HepG2 (cell line): ENCODE measurements at regions not wholly inside any gene's neighbourhood (a gene's known extent, or its start where the extent isn't known, plus 50 kb on each side); places are given as distances from the start of the nearest gene placed in this dataset.

Experiments used
- AKAP8 ChIP-seq: sonication (generic); formaldehyde crosslinking; IDR thresholded peaks from 2 replicates; pipeline ENCODE4 v1.5.1; 2020; ENCODE audit warnings: mild to moderate bottlenecking, missing genetic modification reagents
- ERF ChIP-seq: IDR thresholded peaks from 2 replicates; pipeline ENCODE4 v1.6.1; 2018; ENCODE audit warnings: missing biosample characterization, missing genetic modification reagents
- MYNN ChIP-seq: sonication (generic); formaldehyde crosslinking; IDR thresholded peaks from 2 replicates; pipeline ENCODE4 v1.4.0; 2020; ENCODE audit warnings: mild to moderate bottlenecking, low read depth, missing genetic modification reagents
- NFYC ChIP-seq: IDR thresholded peaks from 2 replicates; pipeline ENCODE4 v1.6.1; 2016; ENCODE audit warnings: missing genetic modification reagents, missing compliant biosample characterization
- RBM39 ChIP-seq: fragments of 200-400 bp; formaldehyde crosslinking; IDR thresholded peaks from one replicate; pipeline ENCODE4 v1.6.1; 2018; ENCODE audit warnings: antibody characterized with exemption, mild to moderate bottlenecking, low read depth, low read length; ENCODE audit not compliant: poor library complexity, severe bottlenecking
- SALL2 ChIP-seq: sonication (generic); formaldehyde crosslinking; IDR thresholded peaks from 2 replicates; pipeline ENCODE4 v1.8.1; 2023; ENCODE audit warnings: mild to moderate bottlenecking, missing genetic modification reagents, inconsistent platforms
- SMAD9 ChIP-seq: sonication (generic); formaldehyde crosslinking; IDR thresholded peaks from 2 replicates; pipeline ENCODE4 v1.5.1; 2020; ENCODE audit warnings: mild to moderate bottlenecking, missing genetic modification reagents
- ZNF143 ChIP-seq: sonication (generic); formaldehyde crosslinking; IDR thresholded peaks from 2 replicates; pipeline ENCODE4 v1.4.0; 2020; ENCODE audit warnings: missing genetic modification reagents
- ZNF318 ChIP-seq: sonication (generic); formaldehyde crosslinking; IDR thresholded peaks from 2 replicates; pipeline ENCODE4 v1.4.0; 2020; ENCODE audit warnings: mild to moderate bottlenecking, missing genetic modification reagents
- ZNF33A ChIP-seq: sonication (generic); formaldehyde crosslinking; IDR thresholded peaks from 2 replicates; pipeline ENCODE4 v1.5.1; 2020; ENCODE audit warnings: missing genetic modification reagents, mild to moderate bottlenecking, moderate library complexity, borderline replicate concordance
- ZNF564 ChIP-seq: sonication (generic); formaldehyde crosslinking; IDR thresholded peaks from 2 replicates; pipeline ENCODE4 v1.8.1; 2023; ENCODE audit warnings: mild to moderate bottlenecking, missing genetic modification reagents
- TF ChIP-seq, protein P1 (sequence below): sonication (generic); formaldehyde crosslinking; IDR thresholded peaks from 2 replicates; pipeline ENCODE4 v1.8.0; 2022; ENCODE audit warnings: missing genetic modification reagents, mild to moderate bottlenecking, moderate library complexity, borderline replicate concordance
- TF ChIP-seq, protein P2 (sequence below): sonication (generic); formaldehyde crosslinking; IDR thresholded peaks from 2 replicates; pipeline ENCODE4 v1.4.0; 2020; ENCODE audit warnings: missing genetic modification reagents, borderline replicate concordance
- TF ChIP-seq, protein P3 (sequence below): sonication (generic); formaldehyde crosslinking; IDR thresholded peaks from 2 replicates; pipeline ENCODE4 v1.8.0; 2022; ENCODE audit warnings: mild to moderate bottlenecking, missing genetic modification reagents, moderate library complexity

DNA sequence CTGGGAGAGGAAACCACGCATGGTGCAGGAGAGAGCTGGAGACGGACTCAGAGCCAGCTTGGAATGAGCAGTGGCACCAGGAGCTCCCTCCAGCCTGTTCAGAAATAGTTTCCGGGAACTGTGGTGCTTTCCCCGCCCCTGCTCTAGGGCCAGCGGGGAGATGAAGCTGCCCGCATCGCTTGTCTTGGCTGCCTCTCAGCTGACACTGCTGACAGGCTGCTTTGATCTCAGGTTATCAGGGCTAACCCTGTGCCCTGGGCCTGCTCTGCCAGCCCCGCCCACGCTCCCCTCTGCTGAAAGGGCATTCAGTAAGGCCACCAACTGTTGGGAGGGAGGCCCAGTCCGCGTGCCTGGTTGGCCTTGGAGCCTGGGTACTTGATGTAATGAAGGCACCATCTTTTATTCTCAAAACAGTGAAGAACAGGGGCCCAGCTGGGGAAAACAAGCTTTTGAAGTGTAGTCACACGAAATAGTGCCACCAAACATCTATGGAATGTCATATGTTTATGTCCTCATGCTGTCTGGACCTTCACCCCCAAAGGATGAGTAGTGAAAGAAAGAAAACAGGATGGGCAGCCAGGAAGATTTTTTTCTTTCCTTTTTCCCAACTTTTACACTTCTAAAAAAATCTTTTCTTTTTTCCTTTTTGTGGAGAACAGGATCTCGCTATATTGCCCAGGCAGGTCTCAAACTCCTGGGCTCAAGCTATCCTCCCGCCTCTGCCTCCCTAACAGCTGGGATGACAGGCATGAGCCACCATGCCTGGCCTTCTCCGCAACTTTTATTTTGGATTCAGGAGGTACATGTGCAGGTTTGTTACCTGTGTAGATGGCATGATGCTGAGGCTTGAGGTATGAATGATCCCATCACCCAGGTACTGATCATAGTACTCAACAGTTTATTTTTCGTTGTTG lies 115.9 kb upstream of the TBX3 start (continued):
- TF ChIP-seq, protein P1, sequence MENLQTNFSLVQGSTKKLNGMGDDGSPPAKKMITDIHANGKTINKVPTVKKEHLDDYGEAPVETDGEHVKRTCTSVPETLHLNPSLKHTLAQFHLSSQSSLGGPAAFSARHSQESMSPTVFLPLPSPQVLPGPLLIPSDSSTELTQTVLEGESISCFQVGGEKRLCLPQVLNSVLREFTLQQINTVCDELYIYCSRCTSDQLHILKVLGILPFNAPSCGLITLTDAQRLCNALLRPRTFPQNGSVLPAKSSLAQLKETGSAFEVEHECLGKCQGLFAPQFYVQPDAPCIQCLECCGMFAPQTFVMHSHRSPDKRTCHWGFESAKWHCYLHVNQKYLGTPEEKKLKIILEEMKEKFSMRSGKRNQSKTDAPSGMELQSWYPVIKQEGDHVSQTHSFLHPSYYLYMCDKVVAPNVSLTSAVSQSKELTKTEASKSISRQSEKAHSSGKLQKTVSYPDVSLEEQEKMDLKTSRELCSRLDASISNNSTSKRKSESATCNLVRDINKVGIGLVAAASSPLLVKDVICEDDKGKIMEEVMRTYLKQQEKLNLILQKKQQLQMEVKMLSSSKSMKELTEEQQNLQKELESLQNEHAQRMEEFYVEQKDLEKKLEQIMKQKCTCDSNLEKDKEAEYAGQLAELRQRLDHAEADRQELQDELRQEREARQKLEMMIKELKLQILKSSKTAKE (CRISPR knock-in tag), result peak; percentile 96
- TF ChIP-seq RBM39, result no peak
- TF ChIP-seq MYNN (CRISPR knock-in tag), result no peak
- no peak for TF ChIP-seq SMAD9 (CRISPR knock-in tag)
- TF ChIP-seq ZNF318, result peak; percentile 38
- TF ChIP-seq ZNF33A (CRISPR knock-in tag), result no peak
- TF ChIP-seq ZNF564 (CRISPR knock-in tag), result peak; percentile 84; the same call in 1 of the 2 replicates
- peak; percentile 52; the same call in 1 of the 2 replicates for TF ChIP-seq NFYC (CRISPR knock-in tag)
- TF ChIP-seq ERF, result peak; percentile 94
- TF ChIP-seq AKAP8 (CRISPR knock-in tag), result peak; percentile 96
- peak; percentile 52; the same call in 1 of the 2 replicates for TF ChIP-seq SALL2 (CRISPR knock-in tag)
- TF ChIP-seq, protein P2, sequence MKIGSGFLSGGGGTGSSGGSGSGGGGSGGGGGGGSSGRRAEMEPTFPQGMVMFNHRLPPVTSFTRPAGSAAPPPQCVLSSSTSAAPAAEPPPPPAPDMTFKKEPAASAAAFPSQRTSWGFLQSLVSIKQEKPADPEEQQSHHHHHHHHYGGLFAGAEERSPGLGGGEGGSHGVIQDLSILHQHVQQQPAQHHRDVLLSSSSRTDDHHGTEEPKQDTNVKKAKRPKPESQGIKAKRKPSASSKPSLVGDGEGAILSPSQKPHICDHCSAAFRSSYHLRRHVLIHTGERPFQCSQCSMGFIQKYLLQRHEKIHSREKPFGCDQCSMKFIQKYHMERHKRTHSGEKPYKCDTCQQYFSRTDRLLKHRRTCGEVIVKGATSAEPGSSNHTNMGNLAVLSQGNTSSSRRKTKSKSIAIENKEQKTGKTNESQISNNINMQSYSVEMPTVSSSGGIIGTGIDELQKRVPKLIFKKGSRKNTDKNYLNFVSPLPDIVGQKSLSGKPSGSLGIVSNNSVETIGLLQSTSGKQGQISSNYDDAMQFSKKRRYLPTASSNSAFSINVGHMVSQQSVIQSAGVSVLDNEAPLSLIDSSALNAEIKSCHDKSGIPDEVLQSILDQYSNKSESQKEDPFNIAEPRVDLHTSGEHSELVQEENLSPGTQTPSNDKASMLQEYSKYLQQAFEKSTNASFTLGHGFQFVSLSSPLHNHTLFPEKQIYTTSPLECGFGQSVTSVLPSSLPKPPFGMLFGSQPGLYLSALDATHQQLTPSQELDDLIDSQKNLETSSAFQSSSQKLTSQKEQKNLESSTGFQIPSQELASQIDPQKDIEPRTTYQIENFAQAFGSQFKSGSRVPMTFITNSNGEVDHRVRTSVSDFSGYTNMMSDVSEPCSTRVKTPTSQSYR (CRISPR knock-in tag), result peak; percentile 86; the same call in 1 of the 2 replicates
- 0 out of 2 replicates have a peak, but pooled peaks have one; percentile 29 for TF ChIP-seq ZNF143 (CRISPR knock-in tag)
- TF ChIP-seq, protein P3, sequence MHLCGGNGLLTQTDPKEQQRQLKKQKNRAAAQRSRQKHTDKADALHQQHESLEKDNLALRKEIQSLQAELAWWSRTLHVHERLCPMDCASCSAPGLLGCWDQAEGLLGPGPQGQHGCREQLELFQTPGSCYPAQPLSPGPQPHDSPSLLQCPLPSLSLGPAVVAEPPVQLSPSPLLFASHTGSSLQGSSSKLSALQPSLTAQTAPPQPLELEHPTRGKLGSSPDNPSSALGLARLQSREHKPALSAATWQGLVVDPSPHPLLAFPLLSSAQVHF (CRISPR knock-in tag), result no peak
